GM19452 (cell line): ENCODE measurements at regions not wholly inside any gene's neighbourhood (a gene's known extent, or its start where the extent isn't known, plus 50 kb on each side); places are given as distances from the start of the nearest gene placed in this dataset.

Experiments
- ATAC-seq: cut with Tn5 transposase; IDR thresholded peaks from one replicate; pipeline ENCODE4 v1.9.1; 2021; ENCODE audit not compliant: unreplicated experiment

DNA sequence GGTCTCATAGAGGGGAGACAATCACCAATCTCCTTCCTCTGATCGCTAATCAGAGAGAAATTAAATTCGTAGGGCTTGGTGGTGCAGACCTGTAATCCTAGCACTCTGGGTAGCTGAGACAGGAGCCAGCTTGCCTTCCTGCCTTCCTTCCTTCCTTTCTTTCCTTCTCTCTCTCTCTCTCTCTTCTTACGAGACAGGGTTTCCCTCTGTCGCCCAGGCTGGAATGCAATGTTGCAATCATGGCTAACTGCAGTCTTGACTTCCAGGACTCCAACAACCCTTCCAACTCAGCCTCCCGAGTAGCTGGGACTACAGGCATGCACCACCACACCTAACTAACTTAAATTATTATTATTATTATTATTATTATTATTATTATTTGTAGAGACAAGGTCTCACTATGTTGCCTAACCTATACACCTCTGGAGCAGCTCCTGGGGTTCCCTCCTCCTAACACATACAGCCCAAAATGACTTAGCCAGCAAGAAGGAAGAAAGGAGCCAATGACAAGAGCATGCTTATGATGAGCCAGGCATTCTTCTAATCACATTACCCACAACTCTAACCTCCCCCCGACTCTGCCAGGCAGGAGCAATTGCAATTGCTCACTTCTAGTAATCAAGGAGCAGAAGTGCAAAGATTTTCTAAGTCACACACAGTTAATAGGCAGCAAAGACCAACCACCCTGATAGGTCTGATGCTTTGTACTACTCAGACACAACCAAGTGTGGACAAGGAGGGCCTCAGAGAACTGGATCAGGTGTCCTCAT is 105.4 kb upstream of the F3 start:
- no peak for ATAC-seq

GRCh38 chr1:94646141-94646643 is 104.6 kb upstream of the F3 start:
- no peak for ATAC-seq

DNA sequence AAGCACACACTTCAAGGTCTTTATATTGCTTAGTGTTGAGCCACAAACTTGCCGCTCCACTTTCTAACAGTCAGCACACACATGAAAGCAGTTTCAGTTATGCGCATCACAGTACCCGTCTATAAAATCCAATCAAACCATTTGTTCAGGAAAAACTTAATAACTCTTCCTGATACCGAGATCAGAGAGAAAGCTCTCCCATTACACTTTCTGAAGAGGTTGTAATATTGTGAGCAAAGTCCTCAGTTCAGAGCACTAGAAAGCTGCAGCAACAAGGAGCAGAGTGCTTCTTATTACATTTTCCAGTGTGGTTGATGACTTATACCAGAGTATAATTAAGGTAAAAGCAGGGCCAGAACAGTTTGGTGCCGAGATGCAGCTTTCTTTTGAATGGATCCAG is 102.8 kb upstream of the F3 start:
- ATAC-seq, result no peak

- no peak for ATAC-seq
Observed at GRCh38 chr1:94643819-94644218, 102.3 kb upstream of the F3 start.

- ATAC-seq, result no peak
Observed at GRCh38 chr1:94642617-94643321, 101.2 kb upstream of the F3 start.

- no peak for ATAC-seq
Observed at GRCh38 chr1:94641990-94642389, 100.4 kb upstream of the F3 start.

DNA sequence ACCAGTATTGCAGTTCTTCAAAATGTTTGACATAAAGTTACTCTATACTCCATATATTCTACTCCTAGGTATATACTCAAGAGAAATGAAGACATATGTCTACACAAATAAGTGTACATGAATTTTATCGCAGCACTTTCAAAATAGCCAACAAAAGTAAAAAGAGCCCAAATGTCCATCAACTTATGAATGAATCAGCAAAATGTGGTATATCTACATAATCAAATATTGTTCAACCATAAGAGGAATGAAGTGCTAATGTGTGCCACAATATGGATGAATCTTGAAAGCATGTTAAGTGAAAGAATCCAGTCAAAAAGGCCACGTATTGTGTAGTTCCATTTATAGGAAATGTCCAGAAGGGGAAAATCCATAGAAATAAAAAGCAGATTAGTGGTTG is 98.6 kb upstream of the F3 start:
- no peak for ATAC-seq

GRCh38 chr1:94637121-94637520 is 95.6 kb upstream of the F3 start:
- no peak for ATAC-seq

GRCh38 chr1:94636624-94637023 is 95.1 kb upstream of the F3 start:
- ATAC-seq, result no peak

DNA sequence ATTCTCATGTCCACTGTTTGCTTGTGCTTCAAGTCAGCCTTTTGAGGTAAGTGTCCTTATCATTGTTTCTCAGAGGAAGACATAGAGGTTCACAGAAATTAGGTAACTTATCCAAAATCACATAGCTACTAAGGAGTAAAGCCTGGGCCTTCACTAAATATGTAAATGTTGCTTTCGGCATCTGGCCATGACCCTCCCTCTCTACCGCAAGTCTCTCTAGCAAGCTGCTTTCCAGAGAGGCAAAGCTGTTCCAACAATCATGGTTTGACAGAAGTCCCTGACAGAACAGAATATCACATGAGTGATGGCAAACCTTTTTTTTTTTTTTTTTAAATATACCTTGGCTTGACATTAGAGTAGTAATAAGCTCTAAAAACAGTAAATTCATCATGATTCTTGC is 94.5 kb upstream of the F3 start:
- ATAC-seq, result no peak

- ATAC-seq, result no peak
Observed at GRCh38 chr1:94634977-94635416, 93.4 kb upstream of the F3 start.

- ATAC-seq, result no peak
Observed at GRCh38 chr1:94633051-94633450, 91.5 kb upstream of the F3 start.

- no peak for ATAC-seq
Observed at GRCh38 chr1:94629259-94630181, 88.0 kb upstream of the F3 start.

- no peak for ATAC-seq
Observed at GRCh38 chr1:94628499-94628843, 86.9 kb upstream of the F3 start.

DNA sequence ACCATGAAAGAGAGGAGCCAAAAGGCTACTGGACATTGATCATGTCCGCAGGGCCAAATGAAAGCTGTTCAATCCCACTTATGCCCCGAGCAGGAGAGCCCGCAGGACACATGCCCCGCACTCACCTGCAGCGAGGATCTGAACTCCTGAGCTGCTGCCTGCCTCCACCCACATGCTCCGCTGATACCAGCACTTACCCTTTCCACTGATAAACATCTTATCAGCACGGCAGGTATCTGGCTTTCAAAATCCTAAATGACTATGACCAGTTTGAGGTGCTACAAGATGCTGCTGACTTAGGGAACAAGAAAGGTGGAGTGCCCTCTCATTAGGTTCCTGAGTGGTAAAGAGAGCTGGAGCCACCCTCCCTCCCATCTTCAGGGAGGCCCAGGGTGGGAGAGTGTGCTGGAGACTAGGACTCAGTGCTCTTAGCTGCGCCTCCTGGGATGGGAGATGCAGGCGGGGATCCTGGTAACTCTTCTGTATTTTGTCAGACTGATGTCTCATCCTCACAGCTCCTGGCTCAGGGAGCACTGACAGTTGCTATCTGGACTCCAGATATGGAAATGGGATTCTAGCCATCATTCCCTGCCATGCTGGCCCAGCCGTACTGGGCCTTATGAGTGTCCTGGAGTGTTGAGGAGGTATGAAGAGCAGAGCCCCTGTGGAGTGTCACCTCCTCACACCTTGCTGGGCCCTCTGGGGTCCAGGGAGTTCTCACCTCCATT is 86.4 kb upstream of the F3 start:
- ATAC-seq, result no peak

- no peak for ATAC-seq
Observed at GRCh38 chr1:94624203-94624602, 82.6 kb upstream of the F3 start.

GRCh38 chr1:94623560-94624148 is 82.1 kb upstream of the F3 start:
- no peak for ATAC-seq

DNA sequence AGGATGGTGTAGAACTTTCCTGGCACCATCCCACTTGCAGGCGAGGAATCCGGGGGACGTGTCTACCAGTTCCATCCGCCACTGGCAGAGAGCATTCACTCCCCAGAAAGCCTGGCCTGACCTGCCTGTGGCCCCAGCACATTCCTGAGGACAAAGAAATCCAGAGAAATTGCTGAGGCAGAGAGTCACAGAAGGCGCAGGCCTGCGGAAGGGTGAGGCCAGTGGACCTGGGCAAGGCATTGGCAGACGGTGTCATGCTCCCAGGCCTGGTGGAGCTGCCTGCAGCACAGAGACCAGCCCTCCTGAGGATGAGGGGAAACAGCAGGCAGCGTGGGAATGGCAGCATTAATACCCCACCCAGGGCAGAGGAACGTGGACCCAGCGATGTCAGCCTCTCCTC is 81.2 kb upstream of the F3 start:
- ATAC-seq, result no peak

DNA sequence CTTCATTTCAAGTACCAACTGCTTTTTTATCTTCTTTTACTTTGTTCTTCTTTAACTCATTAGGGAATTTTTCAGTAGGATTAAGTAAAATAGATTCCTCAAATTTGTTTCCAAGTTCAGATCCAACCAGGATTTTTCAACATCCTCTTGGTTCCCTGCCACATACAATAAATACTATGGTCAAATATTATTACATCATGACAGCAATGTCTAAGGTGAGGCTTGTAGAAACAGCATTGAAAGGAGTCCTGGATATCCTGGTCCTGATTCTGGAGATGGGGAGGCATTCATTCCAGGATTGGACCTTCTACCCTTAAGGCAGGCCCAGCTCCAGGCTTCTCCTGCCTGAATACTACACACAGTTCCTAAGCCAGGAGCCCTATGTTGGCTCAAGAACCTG is 80.2 kb upstream of the F3 start:
- ATAC-seq, result no peak

DNA sequence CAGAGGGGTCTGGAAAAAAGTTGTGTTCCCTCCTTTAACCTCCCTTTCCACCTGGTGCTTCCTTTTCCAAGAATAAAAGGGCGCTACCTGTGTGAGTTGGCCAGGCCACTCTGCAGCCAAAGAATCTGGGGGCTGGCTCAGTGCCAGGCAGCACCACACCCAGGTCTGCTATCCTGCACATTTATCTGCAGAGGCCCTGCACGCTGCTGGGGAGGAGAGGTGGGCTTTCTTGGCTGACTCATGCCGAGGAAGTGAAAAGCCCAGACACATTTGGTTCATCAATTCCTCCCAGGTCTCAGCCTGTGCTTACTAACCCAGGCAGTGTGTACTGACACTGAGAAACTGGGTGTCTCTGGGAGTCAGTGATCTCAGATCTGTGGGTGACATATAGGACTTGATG is 79.8 kb upstream of the F3 start:
- no peak for ATAC-seq
